ENCODE measurements at regions not wholly inside any gene's neighbourhood (a gene's known extent, or its start where the extent isn't known, plus 50 kb on each side); places are given as distances from the start of the nearest gene placed in this dataset.

- TF ChIP-seq EZH2 (IDR thresholded peaks at IDR 0.05; ENCODE audit: borderline replicate concordance, low read depth, low read length, severe bottlenecking), result no peak
- TF ChIP-seq CTCF (IDR thresholded peaks at IDR 0.05; ENCODE audit: borderline replicate concordance, extremely low read depth, low read length, poor library complexity, severe bottlenecking), result no peak
- no peaks in the 10 kb centered on the region for H3K36me3 ChIP-seq (ENCODE audit: insufficient read depth, low read length)
- no peak overlapping the region for H3K4me2 ChIP-seq (ENCODE audit: insufficient read depth, low read length)
- no peaks in the 10 kb centered on the region for H4K20me1 ChIP-seq (ENCODE audit: insufficient read depth, low read length)
- H3K4me1 ChIP-seq (ENCODE audit: insufficient read depth, low read length), result no peaks in the 10 kb centered on the region
- no peak overlapping the region for H2AFZ ChIP-seq (ENCODE audit: low read depth, low read length)
- no peaks in the 10 kb centered on the region for H3K27me3 ChIP-seq (ENCODE audit: insufficient read depth, low read length, poor library complexity)
- no peak for ATAC-seq (ENCODE audit: insufficient read depth, low read depth)
- no peak for DNase-seq
- H3K9ac ChIP-seq (ENCODE audit: low read depth, low read length), result no peak overlapping the region
- no peaks in the 10 kb centered on the region for H3K79me2 ChIP-seq (ENCODE audit: insufficient read depth, low read length)
- H3K27ac ChIP-seq (ENCODE audit: low read length), result no peak overlapping the region
- H3K4me3 ChIP-seq (ENCODE audit: low read depth in 1 of 2, low read length in 2 of 2), result no peak overlapping the region
- H3K9me3 ChIP-seq (ENCODE audit: insufficient read depth, low read length, severe bottlenecking), result no peaks in the 10 kb centered on the region
Measured at GRCh38 chr13:34243403-34243802, 425.5 kb downstream of the RFC3 start.

DNA sequence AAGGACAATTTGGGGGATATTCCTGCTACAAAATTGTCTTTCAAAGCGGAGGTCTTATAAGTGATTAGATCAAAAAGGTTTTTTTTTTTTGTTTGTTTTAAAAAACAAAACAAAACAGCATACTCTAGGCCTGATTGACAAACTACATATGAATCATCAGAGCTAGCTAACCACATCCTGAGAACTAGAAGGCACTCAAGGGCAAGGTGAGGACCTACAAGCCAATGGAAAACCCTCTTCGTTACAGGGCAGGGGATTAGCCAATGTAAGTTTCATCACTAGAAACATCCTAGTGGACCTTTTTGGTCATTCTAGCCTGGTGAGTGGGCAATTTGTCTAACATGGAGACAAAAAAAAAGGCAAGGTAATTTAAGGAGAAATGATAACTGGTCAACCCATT is 428.6 kb downstream of the RFC3 start:
- DNase-seq (no peak), ATAC-seq (ENCODE audit: insufficient read depth, low read depth) (no peak)
- H3K27ac ChIP-seq (ENCODE audit: low read length), result no peak overlapping the region
- H4K20me1 ChIP-seq (ENCODE audit: insufficient read depth, low read length), result no peaks in the 10 kb centered on the region
- TF ChIP-seq CTCF (IDR thresholded peaks at IDR 0.05; ENCODE audit: borderline replicate concordance, extremely low read depth, low read length, poor library complexity, severe bottlenecking) (no peak), EZH2 (IDR thresholded peaks at IDR 0.05; ENCODE audit: borderline replicate concordance, low read depth, low read length, severe bottlenecking) (no peak)
- H3K4me1 ChIP-seq (ENCODE audit: insufficient read depth, low read length), result no peaks in the 10 kb centered on the region
- H3K79me2 ChIP-seq (ENCODE audit: insufficient read depth, low read length), result no peaks in the 10 kb centered on the region
- H3K36me3 ChIP-seq (ENCODE audit: insufficient read depth, low read length), result no peaks in the 10 kb centered on the region
- no peak overlapping the region for H3K9ac ChIP-seq (ENCODE audit: low read depth, low read length)
- H2AFZ ChIP-seq (ENCODE audit: low read depth, low read length), result no peak overlapping the region
- H3K4me3 ChIP-seq (ENCODE audit: low read depth in 1 of 2, low read length in 2 of 2), result no peak overlapping the region
- no peak overlapping the region for H3K4me2 ChIP-seq (ENCODE audit: insufficient read depth, low read length)
- no peaks in the 10 kb centered on the region for H3K27me3 ChIP-seq (ENCODE audit: insufficient read depth, low read length, poor library complexity)
- H3K9me3 ChIP-seq (ENCODE audit: insufficient read depth, low read length, severe bottlenecking), result no peaks in the 10 kb centered on the region

DNA sequence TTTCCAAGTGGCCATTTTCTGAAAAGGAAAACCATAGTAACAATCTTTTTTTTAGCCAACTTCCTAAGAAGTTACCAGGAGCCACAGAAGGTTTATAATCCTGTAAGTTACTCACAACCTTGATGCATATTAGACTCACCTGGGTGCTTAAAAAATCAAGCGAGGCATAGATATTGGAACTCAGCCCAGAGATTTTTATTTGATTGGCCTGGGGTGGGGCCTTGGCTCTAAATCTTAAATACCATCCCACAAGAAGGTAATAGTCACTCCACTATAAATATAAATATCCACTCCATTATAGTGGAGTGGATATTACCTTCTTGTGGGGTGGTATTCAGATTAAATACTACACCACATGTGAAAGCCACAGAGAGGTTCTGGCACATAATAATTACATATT is 429.6 kb downstream of the RFC3 start:
- no peaks in the 10 kb centered on the region for H3K36me3 ChIP-seq (ENCODE audit: insufficient read depth, low read length)
- no peak overlapping the region for H3K9ac ChIP-seq (ENCODE audit: low read depth, low read length)
- no peak overlapping the region for H3K27ac ChIP-seq (ENCODE audit: low read length)
- H2AFZ ChIP-seq (ENCODE audit: low read depth, low read length), result no peak overlapping the region
- no peak for ATAC-seq (ENCODE audit: insufficient read depth, low read depth)
- no peak overlapping the region for H3K4me2 ChIP-seq (ENCODE audit: insufficient read depth, low read length)
- H3K4me1 ChIP-seq (ENCODE audit: insufficient read depth, low read length), result no peaks in the 10 kb centered on the region
- no peaks in the 10 kb centered on the region for H3K27me3 ChIP-seq (ENCODE audit: insufficient read depth, low read length, poor library complexity)
- H3K9me3 ChIP-seq (ENCODE audit: insufficient read depth, low read length, severe bottlenecking), result no peaks in the 10 kb centered on the region
- H4K20me1 ChIP-seq (ENCODE audit: insufficient read depth, low read length), result no peaks in the 10 kb centered on the region
- H3K79me2 ChIP-seq (ENCODE audit: insufficient read depth, low read length), result no peaks in the 10 kb centered on the region
- no peak for DNase-seq
- TF ChIP-seq EZH2 (IDR thresholded peaks at IDR 0.05; ENCODE audit: borderline replicate concordance, low read depth, low read length, severe bottlenecking) (no peak), CTCF (IDR thresholded peaks at IDR 0.05; ENCODE audit: borderline replicate concordance, extremely low read depth, low read length, poor library complexity, severe bottlenecking) (no peak)
- no peak overlapping the region for H3K4me3 ChIP-seq (ENCODE audit: low read depth in 1 of 2, low read length in 2 of 2)

DNA sequence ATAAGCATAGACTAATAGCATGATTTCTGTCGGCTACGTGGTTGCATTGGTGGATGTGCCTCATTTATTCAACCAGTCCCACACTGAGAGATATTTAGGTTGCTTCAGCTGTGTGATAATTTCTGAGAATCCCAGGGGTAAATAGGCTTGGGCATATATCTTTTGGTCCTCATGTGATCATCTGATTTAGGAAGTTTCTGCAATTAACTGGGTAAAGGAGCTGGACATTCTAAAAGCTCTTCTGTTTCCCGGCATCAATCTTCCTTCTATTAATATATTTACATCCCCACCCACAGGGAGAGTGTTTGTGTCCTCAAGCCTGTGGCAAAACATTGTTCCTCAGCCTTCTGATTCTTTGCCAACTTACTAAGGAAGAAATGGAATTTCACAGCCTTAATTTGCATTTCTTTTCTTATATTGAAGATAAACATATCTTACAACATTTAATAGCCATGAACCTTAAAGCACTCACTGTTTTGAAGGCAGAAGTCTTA is 431.6 kb downstream of the RFC3 start:
- H3K27me3 ChIP-seq (ENCODE audit: insufficient read depth, low read length, poor library complexity), result no peaks in the 10 kb centered on the region

More for the DNA sequence above, 431.6 kb downstream of the RFC3 start:
- Histone ChIP-seq H3K4me3 (ENCODE audit: low read depth in 1 of 2, low read length in 2 of 2) (no peak overlapping the region), H3K36me3 (ENCODE audit: insufficient read depth, low read length) (no peaks in the 10 kb centered on the region), H3K9ac (ENCODE audit: low read depth, low read length) (no peak overlapping the region), H3K4me2 (ENCODE audit: insufficient read depth, low read length) (no peak overlapping the region), H3K27ac (ENCODE audit: low read length) (no peak overlapping the region), H3K9me3 (ENCODE audit: insufficient read depth, low read length, severe bottlenecking) (no peaks in the 10 kb centered on the region), H3K79me2 (ENCODE audit: insufficient read depth, low read length) (no peaks in the 10 kb centered on the region), H4K20me1 (ENCODE audit: insufficient read depth, low read length) (no peaks in the 10 kb centered on the region), H3K4me1 (ENCODE audit: insufficient read depth, low read length) (no peaks in the 10 kb centered on the region), H2AFZ (ENCODE audit: low read depth, low read length) (no peak overlapping the region)
- ATAC-seq (ENCODE audit: insufficient read depth, low read depth), result no peak
- no peak for DNase-seq
- TF ChIP-seq EZH2 (IDR thresholded peaks at IDR 0.05; ENCODE audit: borderline replicate concordance, low read depth, low read length, severe bottlenecking), result no peak
- TF ChIP-seq CTCF (IDR thresholded peaks at IDR 0.05; ENCODE audit: borderline replicate concordance, extremely low read depth, low read length, poor library complexity, severe bottlenecking), result no peak

Data from DND-41 (cell line).